Stimulated activated naive CD4-positive, alpha-beta T cell treated with Interleukin-2 at 50 U/mL for 16 hours (primary cell): ENCODE measurements at regions not wholly inside any gene's neighbourhood (a gene's known extent, or its start where the extent isn't known, plus 50 kb on each side); places are given as distances from the start of the nearest gene placed in this dataset.

Experiments
- DNase-seq: peaks from one replicate; lab custom pipeline; 2025; lab: John Stamatoyannopoulos, UW

DNA sequence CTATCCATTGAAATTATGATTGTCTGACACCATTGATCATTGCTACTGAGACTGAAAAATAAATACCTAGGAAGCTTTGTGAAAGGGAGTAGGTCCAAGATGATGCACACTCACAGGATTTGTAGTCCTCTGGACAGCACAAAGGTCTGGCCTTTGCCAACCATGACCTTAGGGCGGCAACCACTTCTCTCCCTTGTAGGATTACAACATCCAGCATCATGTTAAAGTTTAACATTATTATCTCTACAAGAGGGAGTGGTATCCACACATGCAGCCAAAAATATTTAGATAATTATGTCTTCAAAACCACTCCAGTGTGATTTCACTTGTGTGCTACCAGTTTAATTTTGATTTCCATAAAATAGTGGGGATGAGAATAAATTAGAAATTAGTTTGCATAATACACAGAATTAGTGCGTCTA, 51.1 kb upstream of the NHSL1 start:
- DNase-seq = no peak

DNA sequence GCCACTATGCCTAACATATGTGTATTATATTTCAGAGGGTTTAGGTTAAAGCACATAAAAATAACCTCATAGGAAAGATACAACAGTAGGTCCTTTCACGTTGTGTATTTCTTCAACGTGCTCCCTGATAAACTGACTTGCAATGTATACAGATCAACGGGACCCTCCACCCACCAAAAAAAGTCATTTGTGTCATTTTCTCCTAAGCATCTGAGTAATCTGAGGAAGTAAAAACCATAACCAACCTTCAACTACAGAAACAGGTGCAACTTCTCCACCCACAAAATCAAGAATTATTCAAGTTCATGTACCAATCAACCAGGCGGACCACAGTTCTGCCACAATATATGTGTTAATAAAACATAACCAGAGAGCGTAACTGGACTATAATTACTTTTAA, 54.9 kb upstream of the NHSL1 start:
- no peak for DNase-seq

DNA sequence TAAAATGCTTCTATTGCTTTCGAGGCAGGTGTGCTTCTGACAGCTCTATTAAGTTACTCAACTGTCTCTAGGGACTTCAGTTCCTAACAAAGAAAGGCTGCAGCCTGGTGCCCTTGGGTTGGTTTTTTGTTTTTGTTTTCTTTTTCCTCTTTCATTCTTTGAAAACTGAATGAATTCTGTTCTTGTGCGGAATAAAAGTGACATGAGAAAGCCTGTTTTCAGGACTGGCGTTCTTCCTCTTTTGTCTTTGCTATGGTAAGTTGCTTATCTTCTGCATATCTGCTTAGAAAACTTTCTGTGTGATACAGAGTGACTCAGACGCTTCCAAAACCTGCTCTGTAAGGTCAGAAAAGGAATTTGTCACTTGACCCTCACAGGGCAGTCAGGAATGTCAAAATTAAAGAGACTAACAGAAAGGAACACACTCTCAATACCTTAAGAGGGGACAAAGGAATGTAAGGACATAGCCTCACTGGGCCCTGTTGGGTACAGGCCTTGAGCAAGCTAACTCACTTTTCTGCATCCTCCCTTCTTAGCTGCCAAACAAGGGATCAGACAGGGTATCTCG, 56.2 kb upstream of the NHSL1 start:
- DNase-seq = no peak

DNA sequence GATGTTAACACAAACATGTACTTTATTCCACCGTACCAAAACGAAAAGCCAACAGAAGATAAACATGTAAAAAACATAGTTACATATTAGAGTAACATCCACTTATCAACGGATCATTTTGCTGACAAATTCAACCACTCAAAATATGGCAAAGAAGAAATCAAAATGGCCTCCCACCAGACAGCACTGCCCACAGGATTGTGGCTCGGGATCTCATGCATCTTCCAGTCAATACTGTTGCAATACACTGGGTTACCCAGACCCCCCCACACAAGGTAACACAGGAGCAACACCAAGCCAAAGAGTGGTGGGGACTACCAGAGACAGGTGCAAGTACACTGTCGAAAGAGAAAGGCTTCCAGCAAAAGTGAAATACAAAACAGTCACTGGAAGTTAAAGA, 57.9 kb upstream of the NHSL1 start:
- no peak for DNase-seq

DNA sequence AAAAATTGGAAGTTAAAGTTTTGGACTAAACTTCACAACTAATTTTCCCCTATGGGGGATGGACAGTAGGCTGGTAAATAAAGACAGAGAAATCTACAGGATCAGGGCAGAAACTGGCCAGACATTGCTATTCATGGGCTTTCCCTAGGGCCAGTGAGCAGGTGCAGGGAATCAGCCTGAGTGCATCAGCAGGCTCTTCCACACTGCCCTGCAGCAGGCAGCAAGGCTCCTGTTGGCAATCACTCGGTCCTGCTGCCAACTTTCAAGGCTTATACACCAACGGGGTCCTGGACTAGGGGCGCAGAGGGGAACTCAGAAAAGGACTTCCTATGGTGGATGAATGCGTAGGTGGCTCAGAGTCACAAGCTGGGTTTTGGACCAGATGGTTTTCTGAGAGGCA, 59.8 kb upstream of the NHSL1 start:
- DNase-seq = no peak

DNA sequence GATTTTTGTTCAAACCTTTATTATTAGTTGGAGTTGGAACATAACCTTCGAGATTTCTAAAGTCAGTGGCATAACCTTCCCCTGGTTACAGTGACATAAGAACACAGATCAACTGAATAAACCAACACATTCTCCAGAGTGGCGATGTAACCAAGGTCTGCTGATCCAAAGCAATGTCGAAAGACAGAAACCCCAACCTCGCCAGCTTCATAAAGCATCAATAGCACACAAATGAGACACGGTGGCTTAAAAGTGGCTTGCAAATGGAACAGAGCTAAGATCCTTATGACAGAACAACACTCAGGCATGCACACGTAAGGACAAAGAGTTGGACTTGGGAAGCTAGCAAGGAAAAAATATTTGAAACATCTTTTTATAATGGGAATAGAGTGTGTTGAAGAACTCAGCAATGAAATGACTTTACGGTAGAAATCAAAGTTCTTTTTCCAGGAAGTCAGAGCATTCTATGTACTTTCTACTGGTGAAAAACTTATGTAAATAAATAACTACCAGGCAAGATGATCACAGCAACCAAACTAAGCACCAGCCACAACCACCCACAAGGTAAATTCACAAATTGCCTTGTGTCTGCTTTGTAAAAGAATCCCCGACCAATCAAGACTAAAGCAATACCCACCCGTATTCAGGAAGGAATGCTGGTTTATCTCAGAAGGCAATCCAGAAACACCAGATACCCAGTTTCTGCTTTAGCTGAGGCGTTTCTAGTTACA, 61.0 kb upstream of the NHSL1 start:
- DNase-seq = no peak

DNA sequence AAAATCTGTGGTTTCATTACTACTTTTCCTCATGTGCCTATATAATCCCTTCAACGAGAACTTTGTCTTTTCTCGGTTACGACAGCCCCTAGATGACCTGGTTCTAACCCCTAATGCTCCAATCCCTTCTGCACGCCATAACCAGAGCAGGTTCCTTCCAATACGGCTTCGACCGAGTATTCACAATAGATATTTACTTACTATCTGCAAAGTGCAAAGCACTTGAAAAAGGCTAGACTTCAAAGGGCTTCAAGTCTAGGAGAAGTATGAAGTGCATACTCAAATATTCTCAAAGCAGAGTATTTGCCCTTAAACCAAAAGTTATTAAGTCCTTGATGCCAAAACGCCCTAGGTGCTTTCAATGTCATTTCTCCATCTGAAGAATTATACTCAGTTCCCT, 63.4 kb upstream of the NHSL1 start:
- no peak for DNase-seq

DNA sequence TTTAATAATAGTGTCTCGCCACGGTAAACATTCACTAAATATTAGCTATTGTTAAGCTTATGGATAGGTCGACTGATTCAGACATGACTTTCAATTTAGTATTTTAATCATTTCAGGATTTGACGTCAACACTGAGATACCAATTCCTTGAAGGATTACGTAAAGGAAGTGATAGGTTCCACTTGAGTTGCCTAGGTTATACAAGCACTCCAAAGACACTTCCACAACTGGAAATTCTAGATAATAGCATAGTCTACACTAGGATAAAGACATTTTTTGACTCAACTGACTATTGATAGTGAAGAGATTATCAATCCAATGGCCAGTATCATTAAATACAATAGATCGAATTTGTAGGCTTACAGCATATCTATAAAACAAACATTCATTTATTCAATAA, 63.9 kb upstream of the NHSL1 start:
- DNase-seq = no peak

DNA sequence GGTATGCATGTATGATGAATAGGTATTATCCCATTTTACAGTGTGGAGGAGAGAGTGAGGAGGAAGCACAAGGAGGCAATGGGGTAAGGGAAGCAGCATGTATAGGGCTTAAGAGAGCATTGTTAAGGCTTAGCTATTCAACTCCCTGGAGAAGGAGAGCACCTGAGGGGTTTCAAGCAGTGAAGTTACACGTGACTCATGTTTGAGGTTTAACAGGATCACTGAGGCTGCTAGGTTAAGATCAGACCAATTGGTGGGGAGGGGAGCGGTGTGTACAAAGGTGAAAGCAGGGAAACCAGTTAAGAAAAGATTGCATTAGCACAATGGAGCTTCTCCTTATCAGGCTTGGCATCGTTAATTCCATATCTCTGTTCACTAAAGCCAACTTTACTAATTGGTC, 64.4 kb upstream of the NHSL1 start:
- no peak for DNase-seq

DNA sequence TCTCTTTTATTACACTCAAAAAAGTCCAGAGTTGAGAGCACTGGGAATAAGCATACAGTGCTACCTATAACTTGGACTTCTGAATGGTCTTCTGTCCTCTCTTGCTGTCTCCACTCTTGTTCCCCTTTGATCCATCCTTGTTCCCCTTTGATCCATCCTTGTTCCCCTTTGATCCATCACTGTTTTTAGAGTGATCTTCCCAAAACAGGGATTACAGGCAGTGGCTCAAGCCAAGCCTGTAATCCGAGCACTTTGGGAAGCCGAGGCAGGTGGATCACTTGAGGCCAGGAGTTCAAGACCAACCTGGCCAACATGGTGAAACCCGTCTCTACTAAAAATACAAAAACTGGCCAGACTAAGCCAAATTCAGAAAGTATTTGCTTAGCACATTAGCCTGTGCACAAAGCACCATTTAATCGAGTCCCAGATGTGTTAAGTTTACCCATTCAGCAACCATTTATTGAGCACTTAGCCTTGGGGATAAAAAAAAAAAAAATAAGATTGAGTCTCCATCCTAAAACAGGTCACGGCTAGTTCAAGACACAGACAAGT, 65.0 kb upstream of the NHSL1 start:
- no peak for DNase-seq

DNA sequence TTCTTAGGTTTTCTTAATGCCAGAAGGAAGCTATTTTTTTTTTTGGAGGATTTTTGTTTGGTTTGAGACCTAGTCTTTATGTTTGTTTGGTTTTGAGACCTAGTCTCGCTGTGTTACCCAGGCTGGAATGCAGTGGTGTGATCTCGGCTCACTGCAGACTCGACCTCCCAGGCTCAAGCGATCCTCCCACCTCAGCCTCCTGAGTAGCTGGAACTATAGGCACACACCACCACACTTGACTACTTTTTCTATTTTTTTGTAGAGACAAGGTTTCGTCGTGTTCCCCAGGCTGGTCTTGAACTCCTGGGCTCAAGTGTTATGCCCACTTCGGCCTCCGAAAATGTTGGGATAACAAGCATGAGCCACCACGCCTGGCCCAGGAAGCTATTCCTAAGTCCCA, 67.8 kb upstream of the NHSL1 start:
- DNase-seq = no peak

DNA sequence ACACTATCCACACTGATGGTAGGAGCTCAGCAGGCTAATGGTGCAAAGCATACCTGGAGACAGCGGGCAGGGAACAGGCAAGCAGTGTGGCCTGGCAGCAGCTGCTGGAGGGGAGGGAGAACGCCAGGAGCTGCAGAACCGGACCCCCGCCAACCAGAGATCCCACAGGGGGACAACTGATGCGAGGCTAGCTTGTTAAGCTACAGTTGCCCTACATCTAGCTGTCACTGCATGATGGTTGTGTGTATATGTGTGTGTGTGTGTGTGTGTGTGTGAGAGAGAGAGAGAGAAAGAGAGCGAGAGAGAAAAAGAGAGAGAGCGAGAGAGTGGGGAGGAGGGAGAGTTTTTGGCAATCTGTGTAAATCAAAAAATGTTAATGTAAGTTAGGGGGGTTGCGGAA, 69.7 kb upstream of the NHSL1 start:
- DNase-seq = no peak

DNA sequence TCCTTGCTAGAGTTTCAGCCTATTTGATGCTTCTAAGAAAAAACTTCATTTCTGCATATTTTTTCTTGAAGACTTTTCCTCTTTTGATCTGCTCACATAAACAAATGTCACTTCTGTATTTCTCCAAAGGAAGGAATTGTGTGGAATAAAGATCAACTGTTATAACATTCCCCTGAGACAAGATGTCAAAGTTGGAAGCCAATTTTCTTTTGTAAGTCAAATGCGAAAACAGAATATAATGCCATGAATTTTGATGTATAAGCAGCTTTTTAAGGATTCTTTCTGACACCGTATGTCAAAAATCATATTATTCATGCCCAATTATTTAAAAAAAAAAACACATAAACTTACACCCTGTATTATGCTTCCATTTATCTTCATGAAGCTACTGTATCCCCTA, 70.3 kb upstream of the NHSL1 start:
- DNase-seq = no peak

DNA sequence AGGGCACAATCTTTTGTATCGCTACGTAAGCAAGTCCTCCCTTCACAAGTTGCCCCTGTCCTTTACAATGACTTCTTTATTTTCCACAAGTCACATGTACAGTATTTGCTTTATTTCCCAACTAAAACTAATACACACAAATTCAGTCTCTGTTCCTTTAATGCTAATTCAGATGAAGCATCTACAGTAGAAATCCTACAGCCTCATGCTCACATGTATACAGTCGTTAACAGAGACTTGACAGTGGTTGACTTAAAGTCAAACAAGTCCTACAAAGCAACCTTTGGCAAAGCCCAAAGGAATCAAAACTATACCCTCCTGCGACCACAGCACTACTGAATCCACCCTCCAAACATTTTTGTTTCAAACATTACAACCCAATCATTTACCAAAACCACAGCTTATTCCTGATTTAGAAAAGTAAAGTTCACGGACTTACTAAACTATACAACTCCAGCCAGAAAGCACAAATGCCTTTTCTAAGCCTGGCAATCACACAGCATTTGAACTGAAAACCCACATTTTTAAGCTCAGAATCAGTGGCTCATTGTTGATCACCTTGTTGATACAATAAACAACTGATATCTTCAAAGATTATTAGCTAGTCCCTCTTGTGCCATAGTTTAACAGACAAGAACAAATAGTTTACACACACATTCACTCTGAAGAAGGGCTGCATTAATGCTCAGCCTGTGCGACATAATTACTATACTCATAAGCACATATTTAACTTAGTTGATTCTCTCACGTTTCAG, 70.9 kb upstream of the NHSL1 start:
- no peak for DNase-seq

DNA sequence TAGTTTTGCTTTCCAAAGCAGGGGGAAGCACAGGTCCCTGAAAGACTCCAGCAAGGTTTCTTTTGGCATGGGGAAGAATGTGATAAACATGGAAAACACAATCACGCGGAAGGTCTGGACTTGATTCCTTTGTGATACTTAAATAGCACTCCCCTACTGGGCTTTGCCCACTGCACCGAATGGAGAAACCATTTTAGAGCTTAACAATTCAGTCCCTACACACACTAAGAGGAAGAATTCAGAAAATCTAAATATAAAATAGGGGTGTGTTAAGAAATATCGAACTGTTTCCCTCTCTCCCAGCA, 71.4 kb upstream of the NHSL1 start:
- no peak for DNase-seq

DNA sequence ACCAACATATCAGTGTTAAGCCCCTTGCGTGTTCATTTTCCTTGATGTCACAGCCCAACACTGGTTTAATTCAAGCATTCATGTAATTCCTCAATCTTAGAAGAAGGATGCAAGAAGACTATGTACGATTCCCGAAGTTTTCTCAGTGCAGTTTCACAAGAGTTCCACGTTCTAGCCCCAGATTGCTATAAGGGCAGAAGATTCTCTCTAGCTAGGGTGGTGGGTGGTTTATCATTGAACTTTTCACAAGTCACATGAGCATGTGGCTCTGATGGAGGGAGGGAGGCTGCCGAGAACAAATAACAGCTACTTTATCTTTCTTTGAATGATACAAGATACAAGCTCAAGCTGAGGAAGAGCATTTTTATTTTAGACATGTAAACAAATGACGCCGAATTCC, 71.9 kb upstream of the NHSL1 start:
- DNase-seq = no peak

DNA sequence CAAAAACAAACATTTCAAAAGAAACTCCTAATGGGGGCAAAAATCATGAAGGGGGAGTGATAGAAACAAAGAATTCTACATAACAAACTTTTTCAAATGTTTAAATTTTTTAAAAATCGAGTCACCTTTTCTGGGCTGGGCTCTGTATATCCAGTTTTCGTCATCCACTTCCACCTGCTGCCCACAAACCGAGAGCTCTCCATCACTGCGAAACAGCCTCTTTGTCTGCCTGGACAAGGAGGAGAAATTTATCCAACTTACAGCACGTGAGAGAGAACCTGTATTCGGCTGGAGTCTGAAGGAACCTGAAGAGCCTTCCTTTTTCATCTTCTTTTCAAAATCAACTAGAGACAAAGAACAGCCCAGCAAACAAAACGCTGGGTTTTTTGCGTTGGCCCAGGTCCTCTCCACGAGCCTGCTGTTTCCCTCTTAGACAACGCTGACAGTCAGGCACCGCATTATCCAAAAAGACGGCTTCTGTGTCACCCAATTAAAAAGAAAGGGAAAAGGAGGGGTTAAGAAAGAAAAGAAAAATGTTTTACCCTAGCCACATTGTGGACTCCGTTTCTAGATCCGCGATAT, 72.4 kb upstream of the NHSL1 start:
- no peak for DNase-seq

DNA sequence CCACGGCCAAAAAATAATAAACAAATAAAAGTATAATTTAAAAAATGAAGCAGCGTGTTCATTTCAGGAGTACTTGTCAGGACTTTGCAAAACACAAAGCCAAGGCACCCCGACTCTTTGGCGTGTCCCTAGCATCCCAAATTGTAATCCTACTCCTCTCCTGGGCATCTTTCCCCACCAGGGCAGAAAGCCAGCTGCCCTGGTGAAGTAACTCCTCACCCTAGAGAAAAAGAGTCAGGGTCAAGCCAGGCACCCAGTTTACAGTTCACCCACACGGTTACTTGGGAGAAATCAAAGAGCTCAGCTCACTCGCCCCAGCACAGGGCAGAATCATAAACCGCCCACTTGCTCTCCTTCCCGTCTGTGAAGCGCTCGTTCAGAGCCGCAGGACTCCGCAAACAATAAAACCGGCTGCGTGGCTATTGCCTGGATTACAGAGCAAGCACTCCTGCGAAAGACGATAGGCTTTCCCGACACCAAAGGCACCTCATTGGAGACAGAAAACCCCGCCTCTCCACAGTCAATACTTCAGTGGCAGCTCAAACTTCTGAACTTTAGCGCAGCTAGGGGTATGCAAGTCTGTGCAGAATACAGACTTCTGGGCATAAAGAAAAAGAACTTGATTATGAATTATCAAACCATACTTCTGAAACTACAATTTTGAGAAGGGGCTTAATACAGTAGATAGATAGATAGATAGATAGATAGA, 73.0 kb upstream of the NHSL1 start:
- no peak for DNase-seq

DNA sequence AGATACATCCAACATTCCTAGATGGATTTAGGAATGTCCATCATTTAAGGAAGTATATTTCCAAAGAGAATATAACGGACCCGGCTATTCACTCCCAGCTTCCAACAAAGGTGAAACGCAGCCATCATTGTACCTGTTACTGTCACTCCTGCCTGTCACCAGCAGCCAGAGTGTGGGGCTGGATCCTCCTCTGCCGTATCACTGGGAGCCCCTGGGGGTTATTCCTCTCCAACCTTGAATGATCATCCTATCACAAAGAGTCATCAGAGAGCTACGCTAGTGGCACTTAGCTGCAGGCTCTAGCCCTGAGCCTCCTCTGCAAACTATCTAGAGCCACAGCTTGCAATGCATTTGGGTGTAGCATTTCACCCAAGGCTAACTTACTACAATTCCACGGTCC, 73.6 kb upstream of the NHSL1 start:
- no peak for DNase-seq

DNA sequence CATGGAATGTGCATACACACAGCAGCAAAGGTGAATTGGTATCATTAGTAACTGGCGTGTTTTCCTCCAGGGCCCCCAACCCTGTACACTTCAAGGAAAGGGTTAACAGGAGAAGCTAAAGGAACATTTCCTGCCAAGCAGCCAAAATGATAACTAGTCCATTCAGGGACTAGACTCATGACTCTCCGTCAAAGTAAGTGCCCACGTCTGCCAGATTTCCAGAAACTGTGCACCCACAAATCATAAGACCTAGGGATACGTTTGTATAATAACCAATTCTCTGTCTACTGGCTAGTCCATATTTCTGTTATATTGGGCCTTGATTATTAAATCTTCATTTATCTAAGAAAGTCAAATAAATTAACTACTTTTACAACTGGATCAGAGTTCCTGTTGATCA, 76.0 kb upstream of the NHSL1 start:
- no peak for DNase-seq

DNA sequence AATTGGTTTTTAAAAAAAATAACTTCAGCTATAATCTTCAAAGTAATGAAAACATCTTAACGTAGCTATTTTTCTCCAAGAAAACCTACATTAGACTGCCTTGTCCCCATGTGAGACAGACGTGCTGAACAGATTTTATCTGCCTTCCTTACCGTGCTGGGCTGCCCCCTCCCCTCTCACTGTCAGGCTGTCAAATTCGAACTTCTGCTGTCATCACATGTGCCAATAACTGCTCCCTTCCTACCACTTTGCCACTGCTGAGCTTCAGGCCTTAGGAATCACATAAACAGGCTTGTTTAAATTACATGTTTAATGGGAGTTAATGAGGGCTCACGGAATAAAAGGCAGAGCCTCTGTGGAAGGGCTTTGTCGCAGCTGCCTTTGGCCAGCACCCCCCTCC, 77.0 kb upstream of the NHSL1 start:
- no peak for DNase-seq

DNA sequence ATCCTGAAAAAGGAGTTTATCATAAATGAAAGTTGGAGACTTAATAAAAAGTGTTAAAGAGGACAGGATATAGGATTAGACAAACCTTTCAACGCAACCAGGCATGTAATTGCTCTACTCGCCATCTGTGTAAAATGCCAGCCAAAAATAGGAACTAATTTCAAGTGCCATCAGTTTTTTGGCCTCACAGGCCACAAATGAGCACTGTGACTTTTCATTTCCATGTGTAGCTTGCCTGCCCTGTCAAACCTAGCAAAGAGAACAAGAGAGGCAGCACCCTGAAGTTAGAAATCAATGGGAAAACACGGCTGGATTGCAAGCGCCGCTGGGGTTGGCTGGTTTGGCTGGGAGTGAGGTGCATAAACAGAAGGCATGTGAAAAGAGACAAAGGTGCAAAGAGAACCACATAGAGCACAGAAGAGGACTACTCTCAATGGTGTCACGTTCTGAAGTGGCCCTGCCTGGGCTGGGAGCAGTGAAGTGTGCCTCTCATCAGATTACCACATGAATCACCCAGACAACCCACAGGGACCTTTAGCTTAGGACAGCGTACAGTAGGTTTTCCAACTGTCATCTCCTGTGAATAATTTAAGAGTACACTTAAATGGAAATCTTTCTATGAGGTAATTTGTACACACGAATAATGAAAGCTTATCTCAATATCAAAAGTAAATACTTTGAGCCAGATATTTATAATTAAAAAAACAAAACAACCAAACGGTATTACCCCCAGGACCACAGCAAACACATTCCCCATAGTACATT, 78.0 kb upstream of the NHSL1 start:
- no peak for DNase-seq
